Ascending aorta (tissue), 2 donors: ENCODE measurements at regions not wholly inside any gene's neighbourhood (a gene's known extent, or its start where the extent isn't known, plus 50 kb on each side); places are given as distances from the start of the nearest gene placed in this dataset.

Experiments used
- DNase-seq, 2 donors: peaks; one replicate each; pipeline ENCODE4 v3.0.0-alpha.2; 2019; ENCODE audit warnings: low spot score in 2 of 2
- H3K27ac ChIP-seq, 2 donors: fragments of 200-600 bp; sonication (generic); one replicate each; pipeline ENCODE4 v1.5.1; 2016 to 2017; ENCODE audit warnings: mild to moderate bottlenecking in 1 of 2
- H3K27me3 ChIP-seq: fragments of 200-600 bp; sonication (generic); one replicate; pipeline ENCODE4 v1.5.1; 2017
- H3K36me3 ChIP-seq, 2 donors: fragments of 200-600 bp; sonication (generic); one replicate each; pipeline ENCODE4 v1.5.1; 2016
- H3K4me1 ChIP-seq, 2 donors: fragments of 200-600 bp; sonication (generic); one replicate each; pipeline ENCODE4 v1.5.1; 2016 to 2017; ENCODE audit warnings: mild to moderate bottlenecking in 1 of 2
- H3K4me3 ChIP-seq, 2 donors: fragments of 200-600 bp; sonication (generic); one replicate each; pipeline ENCODE4 v1.5.1; 2016 to 2017; ENCODE audit warnings: mild to moderate bottlenecking in 1 of 2
- H3K9me3 ChIP-seq, 2 donors: fragments of 200-600 bp; sonication (generic); one replicate each; pipeline ENCODE4 v1.5.1; 2016
- intact Hi-C: fragments of 100-400 bp; cut with DNase I; formaldehyde crosslinking; loops from one replicate; pipeline ENCODE4 v1.15.1; 2023
- TF ChIP-seq, protein P1 (sequence below), 3 experiments: fragments of 200-600 bp in 2 of 3; fragments of 450-650 bp in 1 of 3; sonication (generic) in 2 of 3; IDR thresholded peaks; one replicate each; pipeline ENCODE4 v1.5.1; 2016 to 2019; ENCODE audit warnings: antibody characterized with exemption in 3 of 3, mild to moderate bottlenecking in 1 of 3, moderate library complexity in 1 of 3

DNA sequence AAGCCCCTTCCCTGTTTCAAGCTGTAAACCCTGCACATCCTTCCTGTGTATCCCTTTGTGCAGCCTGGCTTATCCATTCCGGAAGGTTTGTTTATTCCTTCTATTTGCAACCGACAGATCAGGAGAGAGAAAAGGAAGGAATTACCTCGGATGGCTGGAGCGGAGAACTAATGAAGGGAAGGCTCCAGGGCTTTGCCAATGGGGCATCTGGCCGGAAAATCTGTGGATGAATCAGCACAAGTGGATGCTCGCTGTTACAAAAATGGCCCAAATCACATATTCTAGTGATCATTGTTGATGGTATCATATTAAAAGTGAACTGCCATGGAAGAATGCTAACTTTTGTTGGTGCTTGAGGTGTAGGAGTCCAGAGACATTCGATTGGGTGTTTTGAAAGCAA, 97.1 kb downstream of the AQP4 start:
- DNase-seq = no peak
- no peaks in the 10 kb centered on the region for H3K27me3 ChIP-seq
- TF ChIP-seq, protein P1, sequence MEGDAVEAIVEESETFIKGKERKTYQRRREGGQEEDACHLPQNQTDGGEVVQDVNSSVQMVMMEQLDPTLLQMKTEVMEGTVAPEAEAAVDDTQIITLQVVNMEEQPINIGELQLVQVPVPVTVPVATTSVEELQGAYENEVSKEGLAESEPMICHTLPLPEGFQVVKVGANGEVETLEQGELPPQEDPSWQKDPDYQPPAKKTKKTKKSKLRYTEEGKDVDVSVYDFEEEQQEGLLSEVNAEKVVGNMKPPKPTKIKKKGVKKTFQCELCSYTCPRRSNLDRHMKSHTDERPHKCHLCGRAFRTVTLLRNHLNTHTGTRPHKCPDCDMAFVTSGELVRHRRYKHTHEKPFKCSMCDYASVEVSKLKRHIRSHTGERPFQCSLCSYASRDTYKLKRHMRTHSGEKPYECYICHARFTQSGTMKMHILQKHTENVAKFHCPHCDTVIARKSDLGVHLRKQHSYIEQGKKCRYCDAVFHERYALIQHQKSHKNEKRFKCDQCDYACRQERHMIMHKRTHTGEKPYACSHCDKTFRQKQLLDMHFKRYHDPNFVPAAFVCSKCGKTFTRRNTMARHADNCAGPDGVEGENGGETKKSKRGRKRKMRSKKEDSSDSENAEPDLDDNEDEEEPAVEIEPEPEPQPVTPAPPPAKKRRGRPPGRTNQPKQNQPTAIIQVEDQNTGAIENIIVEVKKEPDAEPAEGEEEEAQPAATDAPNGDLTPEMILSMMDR (IDR thresholded peaks at IDR 0.05) = no peak
- no peak overlapping the region for H3K4me3 ChIP-seq
- no peaks in the 10 kb centered on the region for H3K4me1 ChIP-seq
- no peaks in the 10 kb centered on the region for H3K9me3 ChIP-seq
- H3K36me3 ChIP-seq = no peaks in the 10 kb centered on the region
- H3K27ac ChIP-seq = no peak overlapping the region
- intact Hi-C loops = no loop called here

DNA sequence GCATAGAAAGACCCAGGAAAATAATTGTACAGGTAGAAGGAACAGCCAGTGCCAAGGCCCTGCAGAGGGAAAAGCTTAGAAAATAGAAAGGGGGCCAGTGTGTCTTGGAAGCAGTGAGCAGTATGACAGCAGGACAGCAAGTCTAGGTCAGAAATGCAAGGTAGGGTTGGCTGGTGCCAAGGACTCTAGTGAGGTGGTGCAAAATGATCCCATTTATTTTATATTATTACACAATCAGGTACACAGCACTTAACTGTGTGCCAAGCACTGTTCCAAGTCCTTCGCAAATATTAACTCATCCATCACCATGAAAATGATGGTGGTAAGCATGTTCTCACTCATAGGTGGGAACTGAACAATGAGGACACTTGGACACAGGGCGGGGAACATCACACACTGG, 100.0 kb downstream of the AQP4 start:
- no peak overlapping the region for H3K27ac ChIP-seq
- TF ChIP-seq, protein P1 (IDR thresholded peaks at IDR 0.05) = no peak
- intact Hi-C loops = no loop called here

DNA sequence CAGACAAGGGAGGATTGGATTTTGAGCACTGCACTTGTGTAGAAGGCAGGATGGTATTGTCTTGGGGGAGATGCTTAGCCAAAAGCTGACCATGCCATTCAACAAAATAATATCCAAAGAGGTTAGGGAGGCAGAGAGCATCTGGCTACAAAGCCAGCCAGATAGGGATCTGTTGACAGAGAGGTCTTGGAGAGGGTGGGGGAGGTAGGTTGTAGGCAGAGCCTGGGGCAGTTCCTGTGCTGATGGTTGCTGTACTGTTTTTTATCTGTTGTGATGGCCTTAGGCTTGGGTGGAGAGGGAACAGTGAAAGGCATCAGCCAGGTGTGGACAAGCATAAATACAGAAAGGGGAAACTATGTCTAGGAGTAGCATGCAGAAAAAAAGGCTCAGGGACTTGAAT, 100.9 kb downstream of the AQP4 start:
- Histone ChIP-seq H3K4me1 (no peaks in the 10 kb centered on the region), H3K27ac (no peak overlapping the region), H3K36me3 (no peaks in the 10 kb centered on the region), H3K9me3 (no peaks in the 10 kb centered on the region), H3K27me3 (no peaks in the 10 kb centered on the region), H3K4me3 (no peak overlapping the region)
- intact Hi-C loops = no loop called here
- TF ChIP-seq, protein P1 (IDR thresholded peaks at IDR 0.05) = no peak
- no peak for DNase-seq

More for the DNA sequence above, 100.0 kb downstream of the AQP4 start:
- Histone ChIP-seq H3K9me3 (no peaks in the 10 kb centered on the region), H3K27me3 (no peaks in the 10 kb centered on the region), H3K36me3 (no peaks in the 10 kb centered on the region), H3K4me3 (no peak overlapping the region), H3K4me1 (no peaks in the 10 kb centered on the region)
- DNase-seq = no peak

DNA sequence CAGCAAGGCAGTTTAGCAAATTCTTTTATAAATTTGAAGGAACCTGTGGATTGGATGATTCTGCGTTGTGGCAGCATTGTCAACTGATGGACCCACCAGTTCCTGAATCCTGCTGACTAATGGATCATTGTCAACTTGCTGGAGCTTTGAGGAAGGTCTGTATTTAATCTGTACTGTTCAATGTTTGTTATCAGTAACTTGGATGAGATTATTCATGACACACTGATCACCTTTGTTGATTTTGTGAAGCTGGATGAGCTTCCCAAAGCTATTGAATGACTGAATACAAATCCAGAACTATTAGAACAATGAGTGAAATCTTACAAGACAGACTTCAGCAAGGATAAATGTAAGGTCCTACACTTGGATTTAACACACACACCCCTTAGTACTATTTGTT, 101.3 kb downstream of the AQP4 start:
- H3K9me3 ChIP-seq = no peaks in the 10 kb centered on the region
- H3K4me3 ChIP-seq = no peak overlapping the region
- no peaks in the 10 kb centered on the region for H3K36me3 ChIP-seq
- no peaks in the 10 kb centered on the region for H3K4me1 ChIP-seq
- intact Hi-C loops = no loop called here
- H3K27me3 ChIP-seq = no peaks in the 10 kb centered on the region
- no peak overlapping the region for H3K27ac ChIP-seq
- no peak for DNase-seq
- TF ChIP-seq, protein P1 (IDR thresholded peaks at IDR 0.05) = no peak

DNA sequence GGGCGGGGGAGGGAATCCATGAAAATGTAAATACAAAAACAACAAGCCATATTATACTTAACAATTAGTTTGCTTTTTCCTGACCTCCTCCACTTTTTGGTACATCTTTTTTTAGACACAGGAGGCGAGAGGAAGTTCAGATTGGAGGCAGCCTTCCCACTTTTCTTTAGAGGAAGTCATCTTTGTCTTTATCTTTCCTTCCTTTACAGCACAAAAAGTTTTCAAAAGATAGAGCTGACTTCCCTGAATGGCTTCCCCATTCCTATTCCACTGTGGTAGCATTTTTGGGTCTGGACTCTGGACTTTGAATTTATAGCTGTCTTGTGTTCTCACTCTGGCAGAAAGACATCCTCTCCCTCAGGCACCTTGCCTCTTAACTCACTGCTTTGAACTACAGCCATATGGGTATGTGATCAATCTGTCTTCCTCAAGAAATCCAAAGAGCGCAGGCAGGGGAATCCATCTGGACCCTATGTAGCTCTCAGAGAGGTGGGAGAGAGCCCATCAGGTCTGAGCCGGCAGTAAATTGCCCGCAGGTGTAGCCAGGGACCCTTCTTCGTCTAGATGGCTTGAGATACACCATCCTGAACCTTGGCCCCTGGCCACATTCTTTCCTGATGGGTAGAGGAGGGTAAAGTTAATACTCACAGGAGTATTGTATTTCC, 101.9 kb downstream of the AQP4 start:
- no peaks in the 10 kb centered on the region for H3K36me3 ChIP-seq
- no peaks in the 10 kb centered on the region for H3K4me1 ChIP-seq
- no peaks in the 10 kb centered on the region for H3K9me3 ChIP-seq
- TF ChIP-seq, protein P1 (IDR thresholded peaks at IDR 0.05) = no peak
- intact Hi-C loops = no loop called here
- H3K27ac ChIP-seq = no peak overlapping the region
- no peaks in the 10 kb centered on the region for H3K27me3 ChIP-seq
- no peak overlapping the region for H3K4me3 ChIP-seq
- no peak for DNase-seq
